ENCODE measurements at regions not wholly inside any gene's neighbourhood (a gene's known extent, or its start where the extent isn't known, plus 50 kb on each side); places are given as distances from the start of the nearest gene placed in this dataset.

DNA sequence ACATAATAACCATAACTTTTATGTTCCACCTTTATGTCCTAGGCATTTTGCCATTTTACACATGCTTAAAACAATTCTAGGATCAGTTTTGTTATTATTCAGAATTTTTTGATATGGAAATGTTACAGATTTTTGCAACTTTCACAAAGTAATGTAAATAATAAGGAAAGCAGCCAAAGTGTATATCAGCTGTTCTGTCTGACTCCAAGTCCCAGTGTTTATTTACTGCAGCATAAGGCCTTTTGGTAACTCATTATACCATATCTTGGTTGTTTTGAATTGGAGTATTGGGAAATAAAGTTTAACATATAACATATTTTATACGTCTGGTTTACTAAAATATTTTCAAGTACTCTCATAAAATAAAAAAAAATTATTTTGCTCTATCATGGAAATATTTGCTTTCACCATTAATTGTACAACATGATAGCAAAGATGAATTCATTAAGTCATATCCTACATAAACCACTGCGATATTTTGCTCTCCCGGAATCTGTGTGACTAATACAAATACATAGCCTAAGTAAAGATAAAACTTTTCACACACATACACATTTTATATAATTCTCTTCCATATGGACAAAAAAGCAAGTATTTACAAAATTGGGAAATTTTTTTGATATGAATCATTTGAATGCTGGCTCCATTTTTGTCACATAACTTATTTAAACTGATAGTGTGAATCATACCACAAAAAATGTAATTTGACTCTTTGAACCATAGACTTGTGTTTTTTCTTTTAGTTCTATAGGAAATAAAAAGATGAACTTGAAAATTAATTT lies 399.0 kb downstream of the PABPC4L start:
- H3K9me3 ChIP-seq (ENCODE audit: control insufficient read depth, insufficient read depth, low read length), result no peaks in the 10 kb centered on the region
- peaks cover 10% of the 10 kb centered on the region; the same call in 1 of the 2 replicates for H3K4me1 ChIP-seq (ENCODE audit: insufficient read depth, low read length)
- no peaks in the 10 kb centered on the region for H3K36me3 ChIP-seq (ENCODE audit: insufficient read depth, low read length)
- no peak overlapping the region for H3K9ac ChIP-seq (ENCODE audit: low read depth, low read length)

DNA sequence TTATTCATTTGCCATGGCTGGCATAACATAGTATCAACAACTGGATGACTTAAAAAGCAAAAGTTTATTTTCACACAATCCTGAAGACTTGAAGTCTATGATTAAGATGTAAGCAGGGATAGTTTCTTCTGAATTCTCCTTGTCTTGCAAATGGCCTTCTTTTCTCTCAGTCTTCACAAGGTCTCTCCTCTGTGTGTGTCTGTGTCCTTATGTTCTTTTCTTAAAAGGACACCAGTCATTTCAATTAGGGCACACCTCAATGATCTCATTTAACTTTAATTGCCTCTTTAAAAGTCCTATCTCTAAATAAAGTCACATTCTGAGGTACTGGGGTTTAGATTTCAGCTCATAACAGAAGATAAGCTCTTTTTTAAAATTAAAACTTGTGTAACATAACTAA lies 399.7 kb downstream of the PABPC4L start:
- Histone ChIP-seq H3K4me1 (ENCODE audit: insufficient read depth, low read length) (peaks cover 11% of the 10 kb centered on the region; the same call in 1 of the 2 replicates), H3K9ac (ENCODE audit: low read depth, low read length) (no peak overlapping the region), H3K36me3 (ENCODE audit: insufficient read depth, low read length) (no peaks in the 10 kb centered on the region), H3K9me3 (ENCODE audit: control insufficient read depth, insufficient read depth, low read length) (no peaks in the 10 kb centered on the region)

DNA sequence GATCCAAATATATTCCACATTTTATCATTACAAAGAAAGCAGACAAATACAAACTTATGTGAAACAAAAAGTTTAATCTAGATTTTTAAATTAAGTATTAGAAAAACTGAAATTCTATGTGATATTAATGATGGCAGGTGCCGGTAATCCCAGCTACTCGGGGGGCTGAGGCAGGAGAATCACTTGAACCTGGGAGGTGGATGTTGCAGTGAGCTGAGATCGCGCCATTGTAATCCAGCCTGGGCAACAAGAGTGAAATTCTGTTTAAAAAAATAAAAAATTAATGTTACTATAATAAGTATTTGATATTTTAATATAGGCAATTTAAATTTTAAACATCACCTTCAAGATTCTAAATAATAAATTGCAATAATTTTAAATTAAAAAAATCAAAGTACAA lies 400.6 kb downstream of the PABPC4L start:
- H3K36me3 ChIP-seq (ENCODE audit: insufficient read depth, low read length), result no peaks in the 10 kb centered on the region

DNA sequence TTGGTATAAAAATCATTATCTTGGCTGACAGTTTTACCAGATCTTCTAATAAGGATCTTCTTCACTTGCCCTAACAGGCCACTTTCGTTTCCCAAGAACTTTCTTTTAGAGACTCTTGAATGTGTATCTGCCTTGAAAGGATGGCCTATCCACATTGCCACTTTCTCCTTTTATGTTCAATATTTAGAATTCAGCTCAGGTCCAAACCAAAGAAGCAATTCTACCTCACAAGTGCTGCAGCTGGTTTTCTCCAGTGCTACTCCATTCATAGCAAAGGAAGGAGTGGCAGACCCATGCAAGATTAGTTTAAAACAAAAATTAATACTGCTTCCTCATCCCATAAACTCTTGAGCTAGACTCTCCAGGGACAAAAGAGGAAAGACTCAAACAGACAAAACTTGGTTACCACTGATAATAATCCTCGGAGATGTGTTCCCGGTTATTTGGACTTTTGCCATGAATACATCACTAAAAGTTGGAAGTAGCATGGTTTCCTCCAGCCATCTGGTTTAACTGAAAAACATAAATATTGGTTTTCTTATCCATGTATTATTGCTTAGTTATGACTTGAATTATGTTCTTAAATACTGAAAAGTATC lies 401.8 kb downstream of the PABPC4L start:
- no peaks in the 10 kb centered on the region for H3K9me3 ChIP-seq (ENCODE audit: control insufficient read depth, insufficient read depth, low read length)
- H3K4me1 ChIP-seq (ENCODE audit: insufficient read depth, low read length), result peaks cover 11% of the 10 kb centered on the region; the same call in 1 of the 2 replicates
- no peak overlapping the region for H3K9ac ChIP-seq (ENCODE audit: low read depth, low read length)
- H3K36me3 ChIP-seq (ENCODE audit: insufficient read depth, low read length), result no peaks in the 10 kb centered on the region

More for the DNA sequence above, 400.6 kb downstream of the PABPC4L start:
- Histone ChIP-seq H3K4me1 (ENCODE audit: insufficient read depth, low read length) (peaks cover 11% of the 10 kb centered on the region; the same call in 1 of the 2 replicates), H3K9ac (ENCODE audit: low read depth, low read length) (no peak overlapping the region), H3K9me3 (ENCODE audit: control insufficient read depth, insufficient read depth, low read length) (no peaks in the 10 kb centered on the region)

DNA sequence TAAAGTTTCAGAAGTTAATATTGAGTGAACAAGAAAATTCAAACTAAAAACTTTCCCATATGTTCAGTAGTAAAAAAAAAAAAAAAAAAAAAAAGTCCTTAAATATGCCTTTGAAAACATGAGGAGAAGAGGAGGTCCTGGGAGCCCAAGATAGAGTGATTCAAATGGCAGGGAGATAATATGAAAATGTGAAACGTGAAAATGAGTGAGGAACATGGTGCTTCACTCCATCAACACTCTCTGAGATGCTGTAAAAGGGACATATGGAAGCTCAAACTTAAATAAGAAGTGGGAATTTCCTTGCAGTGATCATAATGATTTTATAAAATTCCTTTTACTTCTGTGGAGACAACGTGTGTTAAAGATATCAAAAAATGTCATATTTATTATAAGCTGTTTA lies 423.9 kb downstream of the PABPC4L start:
- Histone ChIP-seq H3K36me3 (ENCODE audit: insufficient read depth, low read length) (no peaks in the 10 kb centered on the region), H3K4me1 (ENCODE audit: insufficient read depth, low read length) (no peaks in the 10 kb centered on the region), H3K9ac (ENCODE audit: low read depth, low read length) (no peak overlapping the region), H3K9me3 (ENCODE audit: control insufficient read depth, insufficient read depth, low read length) (no peaks in the 10 kb centered on the region)

DNA sequence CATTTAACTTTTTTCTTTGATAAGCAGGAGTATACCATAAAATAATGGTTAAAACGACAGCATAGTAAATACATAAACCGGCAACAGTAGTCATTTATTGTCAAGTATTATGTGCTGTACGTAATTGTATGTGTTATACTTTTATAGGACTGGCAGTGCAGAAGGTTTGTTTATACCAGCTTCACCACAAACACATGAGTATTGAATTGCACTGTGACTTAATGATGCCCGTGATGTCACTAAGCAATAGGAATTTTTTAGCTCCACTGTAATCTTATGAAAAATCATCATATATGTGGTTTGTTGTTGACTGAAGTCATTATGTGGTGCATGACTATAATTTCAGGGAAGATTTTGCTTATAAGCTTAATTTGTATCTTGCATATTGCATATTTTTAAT lies 424.6 kb downstream of the PABPC4L start:
- Histone ChIP-seq H3K9ac (ENCODE audit: low read depth, low read length) (no peak overlapping the region), H3K36me3 (ENCODE audit: insufficient read depth, low read length) (no peaks in the 10 kb centered on the region), H3K9me3 (ENCODE audit: control insufficient read depth, insufficient read depth, low read length) (peaks cover 2% of the 10 kb centered on the region; the same call in 1 of the 2 replicates), H3K4me1 (ENCODE audit: insufficient read depth, low read length) (no peaks in the 10 kb centered on the region)

DNA sequence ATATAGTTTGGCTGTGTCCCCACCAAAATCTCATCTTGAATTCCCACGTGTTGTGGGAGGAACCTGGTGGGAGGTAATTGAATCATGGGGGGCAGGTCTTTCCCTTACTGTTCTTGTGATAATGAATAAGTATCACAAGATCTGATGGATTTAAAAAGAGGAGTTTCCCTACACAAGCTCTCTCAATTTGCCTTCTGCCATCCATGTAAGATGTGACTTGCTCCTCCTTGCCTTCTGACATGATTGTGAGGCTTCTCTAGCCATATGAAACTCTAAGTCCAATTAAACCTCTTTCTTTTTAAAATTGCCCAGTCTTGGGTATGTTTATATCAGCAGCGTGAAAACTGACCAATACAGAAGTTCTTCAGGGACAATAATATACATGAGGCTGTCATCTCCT lies 425.1 kb downstream of the PABPC4L start:
- H3K4me1 ChIP-seq (ENCODE audit: insufficient read depth, low read length), result no peaks in the 10 kb centered on the region
- H3K9me3 ChIP-seq (ENCODE audit: control insufficient read depth, insufficient read depth, low read length), result peaks cover 6% of the 10 kb centered on the region
- H3K9ac ChIP-seq (ENCODE audit: low read depth, low read length), result no peak overlapping the region
- no peaks in the 10 kb centered on the region for H3K36me3 ChIP-seq (ENCODE audit: insufficient read depth, low read length)

DNA sequence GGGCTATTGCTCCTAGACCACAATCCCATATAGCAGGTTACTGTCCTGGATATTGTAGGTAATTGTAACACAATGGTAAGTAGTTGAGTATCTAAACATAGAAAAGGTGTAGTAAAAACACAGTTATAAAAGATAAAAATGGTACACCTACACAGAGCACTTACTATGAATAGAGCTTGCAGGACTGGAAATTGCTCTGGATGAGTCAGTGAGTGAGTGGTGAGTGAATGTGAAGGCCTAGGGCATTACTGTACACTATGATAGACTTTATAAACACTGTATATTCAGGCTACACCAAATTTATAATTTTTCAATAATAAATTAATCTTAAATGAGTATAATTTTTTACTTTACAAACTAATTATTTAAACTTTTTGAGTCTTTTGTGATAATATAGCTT lies 425.7 kb downstream of the PABPC4L start:
- Histone ChIP-seq H3K9me3 (ENCODE audit: control insufficient read depth, insufficient read depth, low read length) (peaks cover 6% of the 10 kb centered on the region), H3K4me1 (ENCODE audit: insufficient read depth, low read length) (no peaks in the 10 kb centered on the region), H3K36me3 (ENCODE audit: insufficient read depth, low read length) (no peaks in the 10 kb centered on the region), H3K9ac (ENCODE audit: low read depth, low read length) (no peak overlapping the region)

DNA sequence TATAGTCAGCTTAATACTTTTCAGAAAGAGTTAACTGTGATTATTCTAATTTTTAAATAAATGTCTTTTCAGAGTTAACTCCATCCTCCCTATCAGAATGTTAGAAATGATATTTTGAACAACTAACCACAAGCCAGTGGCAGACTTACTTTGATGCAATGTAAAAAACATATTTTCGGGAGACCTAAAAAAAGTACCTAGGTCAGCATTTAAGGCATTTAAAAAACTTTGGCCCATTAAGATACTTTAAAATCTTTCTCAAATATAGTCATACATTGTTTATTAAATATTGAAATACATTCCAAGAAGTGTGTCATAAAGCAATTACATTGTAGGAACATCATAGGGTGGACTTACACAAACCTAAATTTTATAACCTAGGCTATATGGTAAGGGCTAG lies 426.1 kb downstream of the PABPC4L start:
- H3K9ac ChIP-seq (ENCODE audit: low read depth, low read length), result no peak overlapping the region
- peaks cover 9% of the 10 kb centered on the region for H3K9me3 ChIP-seq (ENCODE audit: control insufficient read depth, insufficient read depth, low read length)
- no peaks in the 10 kb centered on the region for H3K36me3 ChIP-seq (ENCODE audit: insufficient read depth, low read length)
- H3K4me1 ChIP-seq (ENCODE audit: insufficient read depth, low read length), result no peaks in the 10 kb centered on the region

DNA sequence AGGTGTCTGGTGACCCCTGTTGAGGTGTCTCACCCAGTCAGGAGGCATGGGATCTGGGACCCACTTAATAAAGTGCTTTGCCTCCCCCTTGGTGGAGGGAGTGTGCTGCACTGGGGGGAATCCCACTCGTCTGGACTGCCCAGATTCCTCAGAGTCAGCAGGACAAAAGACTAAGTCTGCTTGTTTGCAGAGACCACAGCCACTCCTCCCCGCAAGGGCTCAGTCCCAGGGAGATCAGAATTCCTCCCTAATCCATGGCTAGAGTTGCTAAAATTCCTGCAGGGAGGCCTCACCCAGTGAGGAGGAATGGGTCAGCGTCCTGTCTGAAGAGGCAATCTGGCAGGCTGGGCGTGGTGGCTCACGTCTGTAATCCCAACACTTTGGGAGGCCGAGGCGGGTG lies 442.2 kb downstream of the PABPC4L start:
- Histone ChIP-seq H3K9me3 (ENCODE audit: control insufficient read depth, insufficient read depth, low read length) (no peaks in the 10 kb centered on the region), H3K36me3 (ENCODE audit: insufficient read depth, low read length) (no peaks in the 10 kb centered on the region), H3K9ac (ENCODE audit: low read depth, low read length) (no peak overlapping the region), H3K4me1 (ENCODE audit: insufficient read depth, low read length) (no peaks in the 10 kb centered on the region; the same call in 1 of the 2 replicates)

DNA sequence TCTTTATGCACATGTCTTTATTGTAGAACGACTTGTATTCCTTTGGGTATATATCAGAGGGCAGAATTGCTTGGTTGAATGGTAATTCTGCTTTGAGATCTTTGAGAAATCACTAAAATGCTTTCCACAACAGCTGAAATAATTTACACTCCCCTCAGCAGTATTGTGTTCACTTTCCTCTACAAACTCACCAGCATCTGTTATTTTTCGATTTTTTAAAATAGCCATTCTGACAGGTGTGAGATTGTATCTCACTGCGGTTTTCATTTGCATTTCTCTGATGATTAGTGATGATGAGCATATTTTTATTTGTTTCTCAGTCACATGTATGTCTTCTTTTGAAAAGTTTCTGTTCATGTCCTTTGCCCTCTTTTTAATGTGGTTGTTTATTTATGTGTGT lies 459.8 kb downstream of the PABPC4L start:
- no peak overlapping the region for H3K9ac ChIP-seq (ENCODE audit: low read depth, low read length)
- H3K4me1 ChIP-seq (ENCODE audit: insufficient read depth, low read length), result no peaks in the 10 kb centered on the region
- peaks cover 4% of the 10 kb centered on the region; the same call in 1 of the 2 replicates for H3K9me3 ChIP-seq (ENCODE audit: control insufficient read depth, insufficient read depth, low read length)
- H3K36me3 ChIP-seq (ENCODE audit: insufficient read depth, low read length), result no peaks in the 10 kb centered on the region

DNA sequence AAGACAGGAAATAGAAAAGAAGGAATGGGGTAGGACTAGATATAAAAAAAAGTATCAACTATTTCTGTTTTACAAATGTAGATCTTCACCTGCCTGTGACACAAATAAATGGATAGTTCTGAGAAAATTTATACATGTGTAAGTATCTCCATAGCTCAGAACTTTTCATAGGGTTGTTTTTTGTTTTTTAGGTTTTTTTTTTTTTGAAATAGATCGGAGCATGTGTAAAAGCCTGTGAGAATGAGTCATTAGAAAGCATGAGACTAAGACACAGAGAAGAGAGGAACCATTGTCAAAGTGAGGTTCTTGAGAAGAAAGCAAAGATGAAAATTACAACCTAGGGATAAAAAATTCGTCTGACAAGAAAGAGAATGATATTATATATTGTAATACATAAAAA lies 481.6 kb downstream of the PABPC4L start:
- Histone ChIP-seq H3K4me1 (ENCODE audit: insufficient read depth, low read length) (no peaks in the 10 kb centered on the region), H3K36me3 (ENCODE audit: insufficient read depth, low read length) (no peaks in the 10 kb centered on the region), H3K9me3 (ENCODE audit: control insufficient read depth, insufficient read depth, low read length) (no peaks in the 10 kb centered on the region), H3K9ac (ENCODE audit: low read depth, low read length) (no peak overlapping the region)

DNA sequence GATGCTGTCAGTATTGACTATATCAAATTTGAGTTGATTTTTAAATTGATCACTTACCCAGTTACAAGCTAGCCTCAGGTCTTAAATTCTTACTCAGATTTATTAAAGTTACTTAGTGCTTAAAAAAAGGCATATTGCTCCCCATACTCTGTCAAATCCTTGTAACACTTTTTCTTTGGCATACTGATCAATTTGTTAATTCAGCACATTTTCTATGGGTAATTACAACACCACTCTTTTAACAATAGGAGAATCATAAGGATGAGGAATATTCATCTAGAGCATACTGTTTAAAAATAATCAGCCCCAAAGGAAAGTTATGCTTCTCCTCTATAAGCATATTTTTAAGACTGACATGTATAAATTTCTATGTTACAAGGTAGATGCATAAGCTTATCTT lies 482.5 kb downstream of the PABPC4L start:
- Histone ChIP-seq H3K36me3 (ENCODE audit: insufficient read depth, low read length) (no peaks in the 10 kb centered on the region), H3K4me1 (ENCODE audit: insufficient read depth, low read length) (no peaks in the 10 kb centered on the region), H3K9me3 (ENCODE audit: control insufficient read depth, insufficient read depth, low read length) (no peaks in the 10 kb centered on the region), H3K9ac (ENCODE audit: low read depth, low read length) (no peak overlapping the region)

DNA sequence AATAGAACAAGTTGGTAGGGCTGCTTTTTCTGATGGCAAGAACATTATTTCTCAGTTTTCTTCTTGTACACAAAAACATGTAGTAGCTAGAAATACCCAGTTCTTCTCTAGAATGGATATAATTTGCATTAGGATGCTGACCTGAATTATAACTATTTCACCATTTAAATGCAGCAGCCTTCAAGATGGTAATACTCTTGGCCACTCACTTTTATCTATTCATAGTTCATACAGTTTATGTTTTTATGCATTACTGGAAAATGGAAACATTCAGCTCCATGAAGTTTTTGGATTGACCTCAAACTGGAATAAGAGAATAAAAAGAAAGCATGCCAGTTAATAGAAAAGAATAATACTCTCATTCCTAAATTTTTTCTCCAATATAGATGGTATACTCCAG lies 487.4 kb downstream of the PABPC4L start:
- Histone ChIP-seq H3K36me3 (ENCODE audit: insufficient read depth, low read length) (no peaks in the 10 kb centered on the region), H3K9me3 (ENCODE audit: control insufficient read depth, insufficient read depth, low read length) (no peaks in the 10 kb centered on the region), H3K4me1 (ENCODE audit: insufficient read depth, low read length) (no peaks in the 10 kb centered on the region), H3K9ac (ENCODE audit: low read depth, low read length) (no peak overlapping the region)

DNA sequence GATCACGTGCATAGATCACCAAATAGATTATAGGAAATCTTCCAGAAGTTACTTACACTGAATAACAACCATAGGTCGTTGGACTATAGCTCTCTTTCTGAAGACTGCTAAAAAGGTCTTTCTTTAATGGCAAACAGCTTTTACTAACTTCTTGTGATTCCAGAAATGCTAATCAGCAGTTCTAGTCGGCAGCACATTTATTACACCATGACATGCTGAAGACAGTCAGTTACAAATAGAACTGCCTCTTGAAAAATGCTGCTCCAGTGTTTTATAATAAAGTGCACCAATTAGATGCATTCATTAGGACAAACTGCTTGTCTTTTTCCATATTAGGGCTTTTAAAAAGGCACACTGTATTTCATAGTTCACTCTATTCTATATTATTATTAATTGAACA lies 488.2 kb downstream of the PABPC4L start:
- Histone ChIP-seq H3K36me3 (ENCODE audit: insufficient read depth, low read length) (no peaks in the 10 kb centered on the region), H3K4me1 (ENCODE audit: insufficient read depth, low read length) (no peaks in the 10 kb centered on the region), H3K9me3 (ENCODE audit: control insufficient read depth, insufficient read depth, low read length) (no peaks in the 10 kb centered on the region), H3K9ac (ENCODE audit: low read depth, low read length) (no peak overlapping the region)
